ENCODE measurements at regions not wholly inside any gene's neighbourhood (a gene's known extent, or its start where the extent isn't known, plus 50 kb on each side); places are given as distances from the start of the nearest gene placed in this dataset.

GRCh38 chr10:88184543-88185297 is 321.3 kb downstream of the PTEN start:
- H3K79me2 ChIP-seq (ENCODE audit: control insufficient read depth, low read length), result no peaks in the 10 kb centered on the region
- no peaks in the 10 kb centered on the region for H3K9me3 ChIP-seq (ENCODE audit: control insufficient read depth, insufficient read depth, low read length)
- H3K9me2 ChIP-seq (replicated peaks; ENCODE audit: control insufficient read depth, low read length), result no peaks in the 10 kb centered on the region
- H3K36me3 ChIP-seq (ENCODE audit: control insufficient read depth, low read length), result no peaks in the 10 kb centered on the region
- no peaks in the 10 kb centered on the region for H3F3A ChIP-seq (ENCODE audit: control insufficient read depth, insufficient read depth)
- no peak overlapping the region for H3K4me3 ChIP-seq (ENCODE audit: low read length)
- H3K27ac ChIP-seq (ENCODE audit: low read depth, low read length), result no peak overlapping the region
- H3K4me2 ChIP-seq (ENCODE audit: low read length), result no peak overlapping the region
- H3K27me3 ChIP-seq (ENCODE audit: control insufficient read depth, low read length), result no peaks in the 10 kb centered on the region
- TF ChIP-seq, protein P1, sequence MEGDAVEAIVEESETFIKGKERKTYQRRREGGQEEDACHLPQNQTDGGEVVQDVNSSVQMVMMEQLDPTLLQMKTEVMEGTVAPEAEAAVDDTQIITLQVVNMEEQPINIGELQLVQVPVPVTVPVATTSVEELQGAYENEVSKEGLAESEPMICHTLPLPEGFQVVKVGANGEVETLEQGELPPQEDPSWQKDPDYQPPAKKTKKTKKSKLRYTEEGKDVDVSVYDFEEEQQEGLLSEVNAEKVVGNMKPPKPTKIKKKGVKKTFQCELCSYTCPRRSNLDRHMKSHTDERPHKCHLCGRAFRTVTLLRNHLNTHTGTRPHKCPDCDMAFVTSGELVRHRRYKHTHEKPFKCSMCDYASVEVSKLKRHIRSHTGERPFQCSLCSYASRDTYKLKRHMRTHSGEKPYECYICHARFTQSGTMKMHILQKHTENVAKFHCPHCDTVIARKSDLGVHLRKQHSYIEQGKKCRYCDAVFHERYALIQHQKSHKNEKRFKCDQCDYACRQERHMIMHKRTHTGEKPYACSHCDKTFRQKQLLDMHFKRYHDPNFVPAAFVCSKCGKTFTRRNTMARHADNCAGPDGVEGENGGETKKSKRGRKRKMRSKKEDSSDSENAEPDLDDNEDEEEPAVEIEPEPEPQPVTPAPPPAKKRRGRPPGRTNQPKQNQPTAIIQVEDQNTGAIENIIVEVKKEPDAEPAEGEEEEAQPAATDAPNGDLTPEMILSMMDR (IDR thresholded peaks at IDR 0.05; ENCODE audit: low read depth, low read length, poor library complexity, severe bottlenecking), result no peak
- no peak for TF ChIP-seq EZH2phosphoT487 (IDR thresholded peaks at IDR 0.05; ENCODE audit: borderline replicate concordance, low read length)
- H4K20me1 ChIP-seq (ENCODE audit: control insufficient read depth, insufficient read depth, low read depth, low read length), result no peaks in the 10 kb centered on the region
- no peaks in the 10 kb centered on the region for H3K4me1 ChIP-seq (ENCODE audit: control insufficient read depth, low read length)

DNA sequence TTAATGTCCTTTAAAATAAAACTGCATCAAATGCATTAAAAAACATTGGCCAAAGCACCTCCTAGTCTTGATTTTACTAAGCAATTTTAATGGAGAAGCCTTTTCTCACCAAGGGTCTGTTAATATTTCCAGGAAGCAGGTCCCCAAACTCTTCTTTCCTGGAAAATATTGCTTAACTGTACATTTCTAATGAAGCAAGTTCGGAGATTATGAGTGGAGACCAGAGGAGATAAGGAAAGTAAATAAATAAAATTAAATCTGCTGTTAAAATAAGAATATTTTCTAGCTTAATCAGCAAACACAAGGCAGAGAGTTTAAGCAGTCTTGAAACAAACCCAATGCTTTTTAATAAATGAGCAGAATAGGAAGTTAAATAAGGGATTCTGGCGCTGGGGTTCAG is 322.4 kb downstream of the PTEN start:
- Histone ChIP-seq H3K4me3 (ENCODE audit: low read length) (no peak overlapping the region), H3K27me3 (ENCODE audit: control insufficient read depth, low read length) (no peaks in the 10 kb centered on the region), H3K27ac (ENCODE audit: low read depth, low read length) (no peak overlapping the region), H3K4me1 (ENCODE audit: control insufficient read depth, low read length) (no peaks in the 10 kb centered on the region), H3K9me2 (replicated peaks; ENCODE audit: control insufficient read depth, low read length) (no peaks in the 10 kb centered on the region), H3F3A (ENCODE audit: control insufficient read depth, insufficient read depth) (no peaks in the 10 kb centered on the region), H3K4me2 (ENCODE audit: low read length) (no peak overlapping the region), H3K36me3 (ENCODE audit: control insufficient read depth, low read length) (no peaks in the 10 kb centered on the region), H4K20me1 (ENCODE audit: control insufficient read depth, insufficient read depth, low read depth, low read length) (no peaks in the 10 kb centered on the region), H3K9me3 (ENCODE audit: control insufficient read depth, insufficient read depth, low read length) (no peaks in the 10 kb centered on the region), H3K79me2 (ENCODE audit: control insufficient read depth, low read length) (no peaks in the 10 kb centered on the region)
- no peak for TF ChIP-seq EZH2phosphoT487 (IDR thresholded peaks at IDR 0.05; ENCODE audit: borderline replicate concordance, low read length)
- TF ChIP-seq, protein P1 (IDR thresholded peaks at IDR 0.05; ENCODE audit: low read depth, low read length, poor library complexity, severe bottlenecking), result no peak

DNA sequence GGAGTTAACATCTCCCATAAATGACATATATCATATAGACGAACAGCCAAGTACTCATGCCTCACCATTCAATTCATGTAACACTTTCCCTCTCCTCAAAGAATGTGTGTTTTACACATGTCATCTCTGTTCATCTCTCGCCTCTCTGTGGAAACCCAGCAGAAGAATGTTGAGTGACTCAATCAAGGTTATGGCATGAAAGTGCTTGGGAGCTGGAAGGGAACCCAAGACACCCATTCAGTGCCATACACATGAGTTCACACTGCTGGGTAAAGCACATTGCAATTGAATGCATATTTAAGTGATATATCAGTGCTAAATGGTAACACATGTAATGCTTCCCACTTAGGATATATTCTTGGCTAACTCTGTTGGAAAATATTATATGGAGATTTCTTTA is 322.9 kb downstream of the PTEN start:
- Histone ChIP-seq H3K4me3 (ENCODE audit: low read length) (no peak overlapping the region), H3K79me2 (ENCODE audit: control insufficient read depth, low read length) (no peaks in the 10 kb centered on the region), H3F3A (ENCODE audit: control insufficient read depth, insufficient read depth) (no peaks in the 10 kb centered on the region), H4K20me1 (ENCODE audit: control insufficient read depth, insufficient read depth, low read depth, low read length) (no peaks in the 10 kb centered on the region), H3K4me2 (ENCODE audit: low read length) (no peak overlapping the region), H3K9me2 (replicated peaks; ENCODE audit: control insufficient read depth, low read length) (no peaks in the 10 kb centered on the region), H3K27me3 (ENCODE audit: control insufficient read depth, low read length) (no peaks in the 10 kb centered on the region), H3K4me1 (ENCODE audit: control insufficient read depth, low read length) (no peaks in the 10 kb centered on the region), H3K27ac (ENCODE audit: low read depth, low read length) (no peak overlapping the region), H3K9me3 (ENCODE audit: control insufficient read depth, insufficient read depth, low read length) (no peaks in the 10 kb centered on the region), H3K36me3 (ENCODE audit: control insufficient read depth, low read length) (no peaks in the 10 kb centered on the region)
- TF ChIP-seq EZH2phosphoT487 (IDR thresholded peaks at IDR 0.05; ENCODE audit: borderline replicate concordance, low read length), result no peak
- TF ChIP-seq, protein P1 (IDR thresholded peaks at IDR 0.05; ENCODE audit: low read depth, low read length, poor library complexity, severe bottlenecking), result no peak

Data from DOHH2 (cell line).